ENCODE measurements at regions not wholly inside any gene's neighbourhood (a gene's known extent, or its start where the extent isn't known, plus 50 kb on each side); places are given as distances from the start of the nearest gene placed in this dataset.

- TF ChIP-seq, protein P1, sequence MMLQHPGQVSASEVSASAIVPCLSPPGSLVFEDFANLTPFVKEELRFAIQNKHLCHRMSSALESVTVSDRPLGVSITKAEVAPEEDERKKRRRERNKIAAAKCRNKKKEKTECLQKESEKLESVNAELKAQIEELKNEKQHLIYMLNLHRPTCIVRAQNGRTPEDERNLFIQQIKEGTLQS (IDR thresholded peaks at IDR 0.05), result no peak
- TF ChIP-seq MAX (IDR thresholded peaks at IDR 0.05) (no peak), ZBTB33 (IDR thresholded peaks at IDR 0.05; ENCODE audit: extremely low read depth, insufficient replicate concordance, low read length) (no peak), TCF7L2 (IDR thresholded peaks at IDR 0.05; ENCODE audit: borderline replicate concordance, extremely low read depth, insufficient read depth, insufficient read length) (no peak)
Observed at GRCh38 chr3:24058940-24059705, 114.0 kb downstream of the NR1D2 start (continued).

DNA sequence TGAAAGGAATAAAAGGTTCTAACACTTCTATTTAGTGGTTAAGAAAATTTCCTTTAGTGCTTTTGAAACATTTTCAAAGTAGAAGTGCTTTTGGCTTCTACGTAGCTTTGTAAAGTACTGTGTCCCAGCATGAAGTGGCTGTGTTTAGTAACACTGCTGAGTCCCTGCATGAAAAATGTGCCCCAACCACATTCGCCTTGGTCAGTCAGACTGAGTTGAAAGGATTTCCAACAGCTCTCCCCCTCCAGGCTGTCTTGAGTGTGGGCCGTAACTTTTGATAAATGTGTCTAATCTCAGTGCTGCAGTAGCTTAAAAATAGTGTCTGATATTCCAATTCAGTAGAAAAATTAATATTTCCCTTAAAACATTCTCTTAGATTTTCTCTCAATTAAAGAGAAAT lies 115.0 kb downstream of the NR1D2 start:
- no peak for DNase-seq (ENCODE audit: low read depth, low spot score)

More for the DNA sequence above, 115.0 kb downstream of the NR1D2 start:
- no peak for ATAC-seq
- H3K9ac ChIP-seq (ENCODE audit: low read length), result no peak overlapping the region
- no peaks in the 10 kb centered on the region for H3K36me3 ChIP-seq (ENCODE audit: control insufficient read depth in 1 of 2, insufficient read depth in 2 of 2, low read length in 2 of 2)
- H3K9me3 ChIP-seq (ENCODE audit: control insufficient read depth in 1 of 2, insufficient read depth in 1 of 2, low read depth in 1 of 2, low read length in 2 of 2), result no peaks in the 10 kb centered on the region
- H2AFZ ChIP-seq (ENCODE audit: low read depth, low read length, poor library complexity, severe bottlenecking), result no peak overlapping the region
- H3K27me3 ChIP-seq (ENCODE audit: insufficient read depth, low read length), result no peaks in the 10 kb centered on the region
- no peak for TF ChIP-seq ZBTB33 (IDR thresholded peaks at IDR 0.05; ENCODE audit: extremely low read depth, insufficient replicate concordance, low read length)
- TF ChIP-seq TCF7L2 (IDR thresholded peaks at IDR 0.05; ENCODE audit: borderline replicate concordance, extremely low read depth, insufficient read depth, insufficient read length), result no peak
- TF ChIP-seq MAX (IDR thresholded peaks at IDR 0.05), result no peak
- TF ChIP-seq, protein P1 (IDR thresholded peaks at IDR 0.05), result no peak
- no peak for TF ChIP-seq FOSL1 (IDR thresholded peaks at IDR 0.05; ENCODE audit: low read depth)
- TF ChIP-seq ELF1 (IDR thresholded peaks at IDR 0.05; ENCODE audit: borderline replicate concordance, low read depth), result no peak
- no peak for TF ChIP-seq JUND (IDR thresholded peaks at IDR 0.05)
- TF ChIP-seq CBX3 (IDR thresholded peaks at IDR 0.05; ENCODE audit: low read depth), result no peak
- TF ChIP-seq EZH2 (IDR thresholded peaks at IDR 0.05), result no peak
- no peak for TF ChIP-seq CTCF (IDR thresholded peaks at IDR 0.05 in 2 of 3, conservative IDR thresholded peaks at IDR 0.05 in 1 of 3; ENCODE audit: borderline replicate concordance in 1 of 3, insufficient read depth in 1 of 3, low read depth in 2 of 3, low read length in 2 of 3)
- no peak for TF ChIP-seq ZNF274 (IDR thresholded peaks at IDR 0.05; ENCODE audit: low read depth, low read length)
- TF ChIP-seq EZH2phosphoT487 (IDR thresholded peaks at IDR 0.05; ENCODE audit: borderline replicate concordance), result no peak
- no peak for TF ChIP-seq RAD21 (IDR thresholded peaks at IDR 0.05; ENCODE audit: low read depth)
- no peak for TF ChIP-seq POLR2A (IDR thresholded peaks at IDR 0.05; ENCODE audit: borderline replicate concordance, extremely low read depth, insufficient read depth, insufficient read length)
- no peak for TF ChIP-seq SP1 (IDR thresholded peaks at IDR 0.05; ENCODE audit: low read depth)
- no peak overlapping the region for H3K27ac ChIP-seq (ENCODE audit: low read depth, low read length)
- CTCF ChIA-PET, result no interaction called here
- intact Hi-C loops (cut with micrococcal nuclease), result no loop called here
- no peaks in the 10 kb centered on the region for H3K79me2 ChIP-seq (ENCODE audit: insufficient read depth, low read length)
- POLR2A ChIA-PET, result no interaction called here
- no peak overlapping the region for H3K4me2 ChIP-seq (ENCODE audit: low read length)
- H3K4me1 ChIP-seq (ENCODE audit: control insufficient read depth in 1 of 2, insufficient read depth in 2 of 2, low read length in 2 of 2), result peaks cover 2 to 5% of the 10 kb centered on the region in 2 experiments; a peak in 1 of 4 replicates
- H3K4me3 ChIP-seq (replicated peaks in 1 of 2; ENCODE audit: low read depth in 1 of 2, low read length in 2 of 2), result no peak overlapping the region
- RAD21 ChIA-PET (ENCODE audit: low non-redundant PET in 1 of 2, low total read pairs in 2 of 2, uncharacterized antibody in 2 of 2, unreplicated experiment in 2 of 2), result no interaction called here
- no peaks in the 10 kb centered on the region for H3K9me2 ChIP-seq (ENCODE audit: insufficient read depth)
- no TSS peak for BruUV-seq (replicated peaks)
- no peaks in the 10 kb centered on the region for H4K20me1 ChIP-seq (ENCODE audit: insufficient read depth)
